OCI-M1 (cell line): ENCODE measurements at regions not wholly inside any gene's neighbourhood (a gene's known extent, or its start where the extent isn't known, plus 50 kb on each side); places are given as distances from the start of the nearest gene placed in this dataset.

ENCODE experiments used
- DNase-seq: peaks from one replicate; lab custom pipeline; 2025; lab: John Stamatoyannopoulos, UW

DNA sequence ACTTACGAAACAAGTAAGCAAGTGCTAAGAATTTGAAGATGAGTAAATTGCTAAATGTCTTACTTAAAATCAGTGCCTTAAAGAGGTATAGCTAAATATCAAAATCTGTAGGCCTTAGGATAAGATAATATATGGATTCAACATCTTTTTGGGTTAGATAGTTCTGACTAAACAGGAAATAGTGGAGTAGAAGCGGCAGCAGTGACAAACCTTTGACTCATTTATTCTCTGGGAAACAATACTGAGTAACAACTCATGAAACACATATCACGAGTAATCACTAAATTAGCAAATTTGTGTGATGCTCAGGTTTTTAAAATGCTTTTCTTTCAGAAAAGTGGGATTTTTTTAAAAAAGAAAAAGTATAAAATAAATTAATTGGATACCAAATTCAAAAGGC, 762.1 kb upstream of the TYRP1 start:
- DNase-seq: no peak

DNA sequence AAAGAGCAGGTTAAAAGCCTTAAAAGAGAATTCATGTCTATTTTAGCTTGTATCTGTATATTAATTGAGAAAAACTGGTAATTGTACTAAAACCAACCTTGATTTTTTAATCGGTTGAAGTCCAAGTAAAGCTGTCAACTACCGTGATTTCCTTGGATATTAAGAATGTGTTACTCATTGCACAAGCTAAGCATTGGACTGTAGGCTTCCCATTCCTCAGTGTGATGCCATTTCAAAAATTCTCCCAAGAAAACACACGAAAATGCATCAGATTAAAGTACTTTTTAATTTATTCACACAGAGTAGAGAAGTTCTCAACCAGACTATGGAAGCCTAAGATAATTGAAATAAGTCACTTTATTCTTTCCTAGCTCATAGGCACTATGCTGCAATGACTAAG, 761.4 kb upstream of the TYRP1 start:
- DNase-seq: no peak

GRCh38 chr9:11933926-11934325, 759.3 kb upstream of the TYRP1 start:
- peak; percentile 100 for DNase-seq

DNA sequence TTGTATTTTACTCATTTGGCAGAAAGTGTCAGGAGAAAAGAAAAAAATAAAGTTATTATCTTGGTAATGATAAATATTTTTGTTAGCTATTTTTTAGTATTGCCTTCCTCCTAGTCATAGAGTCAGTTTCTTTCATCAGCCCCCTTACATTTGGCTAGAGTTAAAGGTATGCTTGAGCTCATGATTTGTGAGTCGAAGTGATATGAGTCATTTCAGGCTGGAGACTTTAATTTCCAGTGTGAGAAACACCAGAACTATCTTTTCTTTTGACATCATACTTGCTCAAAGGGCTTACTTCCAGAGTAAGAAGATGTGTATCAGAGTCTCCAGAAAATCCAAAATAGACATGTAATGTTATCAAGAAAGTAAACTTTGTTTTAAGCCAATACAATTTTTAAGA, 746.7 kb upstream of the TYRP1 start:
- no peak for DNase-seq

DNA sequence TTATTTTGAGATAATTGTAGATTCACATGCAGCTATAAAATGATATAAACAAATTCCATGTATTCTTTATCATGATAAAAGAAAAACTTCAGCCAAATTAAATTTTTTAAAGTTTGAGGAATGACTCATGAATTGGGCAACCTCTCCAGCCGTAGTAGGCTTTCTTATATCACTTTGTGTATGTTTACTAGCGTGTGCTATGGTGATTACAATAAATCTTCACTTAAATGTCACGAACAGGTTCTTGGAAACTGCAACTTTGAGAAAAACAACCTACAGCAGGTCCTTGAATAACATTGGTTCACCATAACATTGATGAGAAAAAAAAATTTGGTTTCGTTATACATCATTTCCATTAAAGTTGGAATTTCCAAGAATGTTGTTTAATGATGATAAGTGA, 730.9 kb upstream of the TYRP1 start:
- DNase-seq: peak; percentile 98

DNA sequence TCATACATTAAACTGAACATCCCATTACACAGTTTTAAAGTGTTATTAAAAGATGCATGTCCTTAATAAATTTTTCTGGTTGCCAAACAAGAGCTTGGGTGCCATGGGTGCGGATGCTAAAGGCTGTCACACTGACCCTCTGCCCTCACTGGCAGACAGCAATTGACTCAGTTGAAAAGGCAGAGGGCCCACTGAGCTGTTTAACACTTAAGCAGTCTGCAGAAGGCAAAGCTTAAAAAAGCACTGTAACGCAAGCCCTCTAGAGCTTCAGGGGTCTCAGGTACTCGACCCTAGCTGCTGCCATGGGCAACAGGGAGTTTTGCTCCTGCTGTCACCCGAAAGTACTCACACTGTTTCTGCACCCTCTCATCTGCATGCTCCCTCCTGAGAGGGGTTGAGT, 726.4 kb upstream of the TYRP1 start:
- no peak for DNase-seq

DNA sequence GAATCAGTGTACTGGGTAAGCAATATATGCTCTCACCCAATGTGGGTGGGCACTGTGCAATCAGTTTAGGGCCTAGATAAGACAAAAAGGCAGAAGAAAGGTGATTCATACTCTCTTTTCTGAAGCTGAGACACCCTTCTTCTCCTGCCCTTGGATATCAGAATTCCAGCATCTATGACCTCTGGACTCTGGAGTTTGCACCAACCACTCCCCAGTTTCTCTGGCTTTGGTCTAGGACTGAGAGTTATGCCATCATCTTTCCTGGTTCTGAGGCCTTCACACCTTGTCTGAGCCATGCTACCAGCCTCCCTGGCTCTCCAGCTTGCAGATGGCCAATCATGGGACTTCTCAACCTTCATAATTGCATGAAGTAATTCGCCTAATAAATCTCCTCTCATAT, 724.6 kb upstream of the TYRP1 start:
- DNase-seq: no peak

DNA sequence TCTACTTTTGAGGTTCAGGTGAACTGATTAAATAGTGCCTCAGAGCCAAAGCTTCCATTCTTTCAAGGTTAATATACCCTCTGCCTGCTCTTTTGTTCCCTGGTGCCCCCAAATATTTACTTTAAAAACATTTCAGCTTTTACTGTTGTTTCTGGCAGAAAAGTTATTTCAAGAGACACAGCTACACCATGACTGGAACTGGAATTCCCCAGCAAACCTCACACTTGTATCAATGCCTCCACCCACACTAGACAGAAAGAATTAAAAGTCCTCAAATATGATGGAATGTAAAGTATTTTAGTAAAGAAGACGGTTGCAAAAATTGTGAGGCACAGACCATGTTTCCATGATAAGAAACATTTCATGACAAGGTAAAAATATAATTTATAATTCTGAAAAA, 720.2 kb upstream of the TYRP1 start:
- DNase-seq: no peak

- DNase-seq: no peak
These were observed 719.7 kb upstream of the TYRP1 start for GRCh38 chr9:11973511-11973910.

GRCh38 chr9:11992866-11993265, 700.3 kb upstream of the TYRP1 start:
- no peak for DNase-seq

DNA sequence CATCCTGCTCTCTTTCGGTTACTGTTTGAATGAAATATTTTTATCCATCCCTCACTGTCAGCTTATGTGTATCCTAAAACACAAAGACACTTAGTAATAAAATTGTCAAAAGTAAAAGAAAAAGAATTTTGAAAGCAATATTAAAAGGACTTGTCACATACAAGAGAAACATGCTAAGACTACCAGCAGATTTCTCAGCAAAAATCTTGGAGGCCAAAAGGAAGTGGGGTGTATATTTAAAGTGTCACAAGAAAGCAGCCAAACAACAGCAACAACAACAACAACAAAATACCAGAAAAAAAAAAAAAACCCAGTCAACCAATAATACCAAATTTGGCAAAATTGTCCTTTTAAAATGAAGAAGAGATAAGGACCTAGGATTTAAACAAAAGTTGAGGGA, 678.7 kb upstream of the TYRP1 start:
- peak; percentile 78 for DNase-seq

DNA sequence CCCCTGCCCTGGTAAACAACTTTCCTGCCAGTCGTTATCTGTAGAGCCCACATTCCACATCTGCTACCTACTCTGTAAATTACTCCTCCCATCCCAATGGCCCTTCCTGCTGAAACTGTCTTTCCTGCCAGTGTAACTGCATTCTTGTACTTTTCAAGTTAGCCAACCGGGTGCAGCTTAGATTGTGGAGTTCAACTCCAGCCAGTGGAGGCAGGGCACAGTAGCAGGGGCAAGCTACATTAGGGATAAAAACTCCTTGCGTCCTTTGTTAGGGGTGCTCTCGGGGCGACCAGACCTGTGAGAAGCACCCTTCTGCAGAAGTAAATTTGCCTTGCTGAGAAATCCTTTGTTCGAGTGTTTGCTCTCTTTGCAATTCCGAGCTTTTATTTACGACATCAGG, 639.0 kb upstream of the TYRP1 start:
- DNase-seq: no peak

DNA sequence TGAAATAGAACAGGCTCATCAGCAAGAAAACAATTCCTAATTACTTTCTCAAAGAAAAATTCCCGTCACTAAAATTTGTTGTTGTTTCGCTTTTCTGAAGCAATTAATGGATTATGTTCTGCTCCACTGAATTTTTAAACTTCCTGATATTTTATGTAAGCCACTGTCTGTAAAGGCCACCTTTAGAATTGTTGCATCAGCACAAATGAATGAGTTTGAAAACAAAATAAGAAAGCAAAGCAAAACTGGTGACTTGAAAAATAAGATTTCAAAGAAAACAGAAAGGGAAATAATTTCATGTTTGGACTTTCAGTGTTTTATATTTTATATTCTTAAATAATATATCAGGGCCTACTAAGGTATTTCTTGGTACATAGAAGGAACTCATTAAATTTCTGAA, 636.3 kb upstream of the TYRP1 start:
- no peak for DNase-seq

DNA sequence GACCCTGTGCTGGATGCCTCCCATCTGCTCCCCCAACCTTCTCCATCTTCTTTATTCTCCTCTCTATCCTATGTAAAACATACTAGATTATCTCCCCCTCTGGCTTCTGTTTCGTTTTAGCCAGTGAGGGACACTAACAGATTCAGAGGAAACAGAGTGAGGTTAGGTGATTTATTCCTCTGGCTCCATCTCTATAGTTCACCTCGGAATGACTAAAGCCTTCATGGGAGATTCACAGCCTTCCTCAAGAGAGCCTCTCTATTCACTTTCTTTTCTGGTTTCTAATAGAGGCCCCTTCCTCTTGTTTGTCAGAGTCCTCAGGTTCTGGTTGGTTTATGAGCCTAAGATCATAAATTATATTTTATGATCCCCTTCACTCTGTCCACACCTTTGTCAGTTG, 633.1 kb upstream of the TYRP1 start:
- DNase-seq: no peak

- no peak for DNase-seq
These were observed 632.4 kb upstream of the TYRP1 start for GRCh38 chr9:12060811-12061210.

DNA sequence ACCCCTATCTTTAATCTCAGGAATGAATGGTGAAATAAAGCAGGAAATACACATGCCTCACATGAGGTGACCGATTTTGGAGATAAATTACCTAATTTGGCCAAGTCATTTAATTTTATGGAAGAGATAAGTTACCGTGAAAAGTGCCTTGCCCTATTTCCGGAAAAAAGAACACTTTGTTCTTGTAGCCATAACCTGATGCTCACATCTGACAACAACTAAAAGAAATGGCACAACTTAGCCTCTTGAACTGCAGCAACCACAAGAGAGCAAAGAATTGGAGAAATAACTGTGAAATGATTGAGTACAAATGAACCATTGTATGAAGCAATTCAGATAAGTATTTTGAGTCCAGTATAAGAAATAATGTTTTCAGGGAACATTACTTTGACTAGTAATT, 628.1 kb upstream of the TYRP1 start:
- DNase-seq: no peak

DNA sequence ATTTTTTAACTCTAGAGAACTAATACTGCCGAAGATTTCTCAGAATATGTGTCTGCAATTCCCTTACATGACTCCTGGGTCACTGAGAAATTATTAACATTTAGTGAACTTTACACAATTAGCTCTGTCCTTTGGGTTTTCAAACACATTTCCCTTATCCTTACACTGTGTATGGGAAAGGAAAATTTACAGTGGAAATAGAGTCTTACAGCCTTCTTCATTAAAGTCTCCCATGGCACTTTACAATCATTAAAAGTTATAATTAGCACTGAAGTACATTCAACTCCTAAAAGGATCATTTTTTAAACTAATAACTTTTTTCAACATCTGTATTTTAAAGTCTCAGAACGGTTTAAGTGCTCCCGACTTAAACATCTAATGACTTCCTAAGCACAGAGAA, 627.5 kb upstream of the TYRP1 start:
- DNase-seq: no peak

- DNase-seq: no peak
These were observed 626.6 kb upstream of the TYRP1 start for GRCh38 chr9:12066455-12067035.

DNA sequence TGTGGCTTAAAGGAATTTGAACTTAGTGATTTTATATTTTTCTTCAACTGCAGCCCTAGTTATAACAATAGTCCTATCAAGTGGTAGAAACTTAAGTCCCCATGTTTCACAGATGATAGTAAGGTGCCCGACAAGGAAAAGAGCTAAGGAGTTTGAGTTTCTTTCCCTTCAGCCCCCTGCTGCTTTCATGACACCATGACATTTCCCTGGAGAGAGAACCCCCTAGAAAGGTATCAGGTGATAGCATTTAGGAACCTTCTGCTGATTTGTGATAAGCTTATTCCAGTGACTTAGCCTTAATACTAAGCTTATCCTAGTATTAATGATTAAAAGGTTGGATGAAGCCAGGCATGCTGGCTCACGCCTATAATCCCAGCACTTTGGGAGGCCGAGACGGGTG, 623.8 kb upstream of the TYRP1 start:
- no peak for DNase-seq

- DNase-seq: no peak
These were observed 607.8 kb upstream of the TYRP1 start for GRCh38 chr9:12085399-12085798.

- DNase-seq: no peak
These were observed 601.2 kb upstream of the TYRP1 start for GRCh38 chr9:12091865-12092527.

DNA sequence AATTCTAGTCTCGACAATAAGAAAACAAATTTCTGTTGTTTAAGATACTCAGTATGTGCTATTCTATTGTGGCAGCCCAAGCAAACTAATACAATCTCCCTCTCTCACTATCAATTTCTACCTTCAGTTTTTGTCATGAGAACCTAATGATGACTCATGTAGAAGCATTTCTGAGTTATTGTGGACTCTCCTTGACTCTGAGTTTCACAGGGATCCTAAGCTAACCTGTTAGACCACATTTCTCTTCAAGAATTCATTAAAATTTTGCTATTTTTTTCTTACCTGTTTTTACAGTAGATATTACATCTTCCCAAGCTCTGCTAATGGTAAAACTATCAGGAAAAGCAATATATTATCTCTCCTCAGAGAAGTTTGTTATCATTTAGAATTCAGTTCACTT, 599.1 kb upstream of the TYRP1 start:
- peak; percentile 93 for DNase-seq

GRCh38 chr9:12095931-12096330, 597.3 kb upstream of the TYRP1 start:
- DNase-seq: peak; percentile 100

- no peak for DNase-seq
These were observed 559.8 kb upstream of the TYRP1 start for GRCh38 chr9:12133416-12133815.
